Naive thymus-derived CD4-positive, alpha-beta T cell (primary cell): ENCODE measurements at regions not wholly inside any gene's neighbourhood (a gene's known extent, or its start where the extent isn't known, plus 50 kb on each side); places are given as distances from the start of the nearest gene placed in this dataset.
"Not testable (repeated sequence)": the region's sequence is repeated elsewhere in the genome, so short reads cannot be mapped to it uniquely, and the experiment has no call there.

Experiments
- ATAC-seq: fragments of 150-1000 bp; cut with Tn5 transposase; 2 replicates; pipeline ENCODE4 v1.10.0; 2021; ENCODE audit warnings: mild to moderate bottlenecking, moderate library complexity
- CTCF ChIA-PET: fragments of 350-600 bp; sonication (Branson Sonifier 250); formaldehyde crosslinking; loops from one replicate; lab custom pipeline; 2021; ENCODE audit warnings: antibody characterized with exemption; lab: Charles Lee
- POLR2A ChIA-PET: fragments of 350-600 bp; sonication (Branson Sonifier 250); formaldehyde crosslinking; loops from one replicate; lab custom pipeline; 2021; ENCODE audit warnings: antibody characterized with exemption, inconsistent platforms; lab: Charles Lee
- DNase-seq, 9 donors: peaks; one replicate each; pipeline versions ENCODE4 v3.0.0 to v3.0.0-alpha.2; 2020 to 2022; ENCODE audit warnings: mixed read lengths in 1 of 9
- H3K27ac ChIP-seq: one replicate; pipeline ENCODE4 v1.7.0; 2013; ENCODE audit warnings: mild to moderate bottlenecking, low read depth, low read length, moderate library complexity
- H3K27me3 ChIP-seq, 2 donors: one replicate each; pipeline ENCODE4 v1.7.0; 2013; ENCODE audit warnings: low read length in 2 of 2, mild to moderate bottlenecking in 2 of 2, moderate library complexity in 2 of 2; ENCODE audit not compliant: control insufficient read depth in 2 of 2, insufficient read depth in 2 of 2
- H3K36me3 ChIP-seq, 3 experiments: 1 replicate in 2 of 3; 2 replicates in 1 of 3; pipeline ENCODE4 v1.7.0; 2013; ENCODE audit warnings: low read length in 3 of 3, mild to moderate bottlenecking in 3 of 3, moderate library complexity in 1 of 3; ENCODE audit not compliant: insufficient read depth in 3 of 3, control insufficient read depth in 2 of 3
- H3K4me1 ChIP-seq, 2 donors: one replicate each; pipeline ENCODE4 v1.7.0; 2013; ENCODE audit warnings: low read length in 2 of 2, mild to moderate bottlenecking in 2 of 2, moderate library complexity in 1 of 2; ENCODE audit not compliant: control insufficient read depth in 2 of 2, insufficient read depth in 2 of 2
- H3K4me3 ChIP-seq: 2 replicates; pipeline ENCODE4 v1.7.0; 2013; ENCODE audit warnings: mild to moderate bottlenecking, low read length
- H3K9me3 ChIP-seq, 3 experiments: 1 replicate in 2 of 3; 2 replicates in 1 of 3; pipeline ENCODE4 v1.7.0; 2013; ENCODE audit warnings: low read length in 3 of 3; ENCODE audit not compliant: control insufficient read depth in 2 of 3
- H3K27ac Mint-ChIP-seq, 9 donors: one replicate each; pipeline ENCODE4 v1.8.0; 2020 to 2022; ENCODE audit warnings: mixed read lengths in 9 of 9, mild to moderate bottlenecking in 8 of 9, moderate library complexity in 5 of 9, inconsistent platforms in 2 of 9
- H3K27me3 Mint-ChIP-seq, 5 donors: one replicate each; pipeline ENCODE4 v1.8.0; 2021 to 2022; ENCODE audit warnings: mixed read lengths in 5 of 5, mild to moderate bottlenecking in 1 of 5
- H3K36me3 Mint-ChIP-seq, 5 donors: one replicate each; pipeline ENCODE4 v1.8.0; 2020 to 2022; ENCODE audit warnings: mixed read lengths in 5 of 5, mild to moderate bottlenecking in 3 of 5, inconsistent platforms in 1 of 5
- H3K4me1 Mint-ChIP-seq, 7 donors: one replicate each; pipeline ENCODE4 v1.8.0; 2020 to 2022; ENCODE audit warnings: mixed read lengths in 7 of 7, mild to moderate bottlenecking in 3 of 7, inconsistent platforms in 1 of 7
- H3K4me3 Mint-ChIP-seq, 10 donors: one replicate each; pipeline ENCODE4 v1.8.0; 2020 to 2022; ENCODE audit warnings: mild to moderate bottlenecking in 10 of 10, mixed read lengths in 10 of 10, moderate library complexity in 6 of 10, inconsistent platforms in 2 of 10
- H3K9me3 Mint-ChIP-seq, 11 donors: one replicate each; pipeline ENCODE4 v1.8.0; 2020 to 2022; ENCODE audit warnings: mixed read lengths in 11 of 11, mild to moderate bottlenecking in 4 of 11, inconsistent platforms in 1 of 11, moderate library complexity in 1 of 11
- intact Hi-C, 2 donors: fragments of 100-400 bp; cut with micrococcal nuclease; formaldehyde crosslinking; loops; one replicate each; pipeline ENCODE4 v1.15.1; 2023

GRCh38 chr4:53701260-53701659 is 110.0 kb upstream of the LNX1 start:
- DNase-seq, H3K4me3 ChIP-seq, H3K36me3 Mint-ChIP-seq, ATAC-seq, POLR2A ChIA-PET, H3K27ac Mint-ChIP-seq, H3K4me1 ChIP-seq, H3K27ac ChIP-seq, CTCF ChIA-PET, H3K36me3 ChIP-seq, H3K9me3 ChIP-seq, H3K27me3 ChIP-seq, H3K4me3 Mint-ChIP-seq, H3K9me3 Mint-ChIP-seq: not testable (repeated sequence)
- peaks cover 0 to 33% (median 21%) of the 10 kb centered on the region in 5 donors for H3K27me3 Mint-ChIP-seq
- intact Hi-C loops, result loop anchor here in 1 of 2 donors (10.0 kb wide), 1 partner anchor 534 kb away; no protein-coding TSS in a partner anchor
- peaks cover 6 to 16% (median 11%) of the 10 kb centered on the region in 7 donors for H3K4me1 Mint-ChIP-seq

DNA sequence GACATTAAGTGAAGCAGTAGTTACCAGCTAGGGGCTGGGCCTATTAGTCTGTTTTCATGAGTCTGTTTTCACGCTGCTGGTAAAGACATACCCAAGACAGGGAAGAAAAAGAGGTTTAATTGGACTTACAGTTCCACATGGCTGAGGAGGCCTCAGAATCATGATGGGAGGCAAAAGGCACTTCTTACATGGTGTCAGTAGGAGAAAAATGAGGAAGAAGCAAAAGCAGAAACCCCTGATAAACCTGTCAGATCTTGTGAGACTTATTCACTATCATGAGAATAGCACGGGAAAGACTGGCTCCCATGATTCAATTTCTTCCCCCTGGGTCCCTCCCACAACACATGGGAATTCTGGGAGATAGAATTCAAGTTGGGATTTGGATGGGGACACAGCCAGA is 108.0 kb upstream of the LNX1 start:
- H3K36me3 Mint-ChIP-seq, H3K27me3 ChIP-seq, H3K4me1 ChIP-seq, H3K36me3 ChIP-seq, ATAC-seq, CTCF ChIA-PET, H3K27ac Mint-ChIP-seq, DNase-seq, H3K9me3 ChIP-seq, H3K9me3 Mint-ChIP-seq, intact Hi-C loops, H3K4me3 Mint-ChIP-seq, H3K4me3 ChIP-seq, POLR2A ChIA-PET, H3K27ac ChIP-seq: not testable (repeated sequence)
- H3K4me1 Mint-ChIP-seq, result peaks cover 6 to 16% (median 11%) of the 10 kb centered on the region in 7 donors
- peaks cover 4 to 23% (median 13%) of the 10 kb centered on the region in 5 donors for H3K27me3 Mint-ChIP-seq

DNA sequence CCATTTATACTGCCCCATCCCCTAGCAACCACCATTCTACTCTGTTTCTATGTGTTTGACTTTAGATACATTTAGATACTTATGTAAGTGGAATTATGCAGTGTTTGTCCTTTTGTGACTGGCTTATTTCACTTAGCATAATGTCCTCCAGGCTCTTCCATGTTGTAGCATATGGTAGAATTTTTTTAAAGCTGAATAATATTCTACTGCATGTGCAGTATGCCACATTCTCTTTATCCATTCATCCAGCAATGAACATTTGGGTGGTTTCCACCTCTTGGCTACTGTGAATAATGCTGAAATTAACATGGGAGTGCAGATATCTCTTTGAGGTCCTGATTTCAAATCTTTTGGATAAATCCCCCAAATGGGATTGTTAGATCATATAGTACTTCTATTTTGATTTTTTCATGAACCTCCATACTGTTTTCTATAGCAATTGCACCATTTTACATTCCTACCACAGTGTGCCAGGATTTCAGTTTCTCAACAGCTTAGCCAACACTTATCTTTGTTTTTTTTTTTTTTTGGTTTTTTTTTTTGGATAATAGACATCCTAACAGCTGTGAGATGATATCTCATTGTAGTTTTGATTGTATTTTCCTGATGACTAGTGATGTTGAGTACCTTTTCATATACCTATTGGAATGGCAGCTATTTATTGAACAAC is 105.9 kb upstream of the LNX1 start:
- H3K36me3 Mint-ChIP-seq, result no peaks in the 10 kb centered on the region
- H3K27me3 Mint-ChIP-seq, result peaks cover 4 to 14% (median 11%) of the 10 kb centered on the region in 5 donors
- no peaks in the 10 kb centered on the region for H3K4me1 ChIP-seq
- H3K27ac Mint-ChIP-seq, result no peak overlapping the region
- CTCF ChIA-PET, result no interaction called here
- no peak overlapping the region for H3K4me3 ChIP-seq
- no peaks in the 10 kb centered on the region for H3K36me3 ChIP-seq
- H3K27me3 ChIP-seq, result no peaks in the 10 kb centered on the region
- no peak overlapping the region for H3K27ac ChIP-seq
- peaks cover 0 to 8% (median 0%) of the 10 kb centered on the region in 11 donors for H3K9me3 Mint-ChIP-seq
- POLR2A ChIA-PET, result no interaction called here
- ATAC-seq (no peak), DNase-seq (no peak)
- H3K4me1 Mint-ChIP-seq, result peaks cover 0 to 2% (median 0%) of the 10 kb centered on the region in 7 donors
- intact Hi-C loops, result no loop called here
- H3K9me3 ChIP-seq, result no peaks in the 10 kb centered on the region
- no peak overlapping the region for H3K4me3 Mint-ChIP-seq

DNA sequence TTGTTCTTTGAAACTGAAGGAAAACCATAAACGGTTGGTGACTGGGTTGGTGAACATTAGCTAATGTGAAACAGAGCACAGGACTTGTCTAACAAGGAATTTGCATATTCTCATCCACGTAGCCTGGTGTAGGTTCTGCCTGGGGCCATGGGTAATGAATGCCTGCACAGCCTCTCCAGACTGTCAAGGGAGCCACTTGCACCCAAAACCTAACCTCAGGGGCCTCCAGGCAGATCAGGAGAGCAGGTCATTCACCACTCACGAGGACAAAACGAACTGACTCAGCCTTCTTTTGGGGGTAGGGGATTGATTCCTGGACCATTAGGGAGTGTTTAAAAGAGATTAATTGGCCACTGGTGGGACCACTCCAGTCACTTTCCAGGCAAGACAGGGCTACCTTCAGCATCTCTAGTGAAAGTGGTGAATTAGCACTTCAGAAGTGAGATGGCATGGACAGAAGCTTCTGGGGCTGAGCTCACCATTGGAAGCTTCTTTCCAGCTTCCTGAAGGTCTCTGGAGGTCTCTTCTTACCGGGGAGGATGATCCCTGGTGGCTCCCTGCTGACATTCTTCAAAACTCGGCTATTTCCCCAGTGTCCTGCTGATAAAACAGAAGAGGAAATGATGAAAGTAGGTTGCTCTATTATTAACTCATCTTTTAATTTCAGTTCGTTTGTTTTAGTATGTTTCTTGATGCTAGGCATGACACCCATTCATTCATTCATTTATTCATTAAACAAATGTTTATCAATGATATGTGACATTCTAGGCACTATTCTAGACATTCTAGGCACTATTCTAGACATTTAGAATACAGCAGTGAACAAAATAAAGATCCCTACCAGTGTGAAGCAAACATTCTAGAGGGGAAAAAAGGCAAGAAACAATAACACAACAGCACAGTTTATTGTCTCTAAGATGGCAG is 104.5 kb upstream of the LNX1 start:
- peaks cover 0 to 8% (median 0%) of the 10 kb centered on the region in 11 donors for H3K9me3 Mint-ChIP-seq
- Histone ChIP-seq H3K4me1 (no peaks in the 10 kb centered on the region), H3K27me3 (no peaks in the 10 kb centered on the region), H3K36me3 (no peaks in the 10 kb centered on the region), H3K27ac (no peak overlapping the region), H3K4me3 (no peak overlapping the region), H3K9me3 (no peaks in the 10 kb centered on the region)
- no peak for ATAC-seq
- intact Hi-C loops, result no loop called here
- H3K27ac Mint-ChIP-seq, result no peak overlapping the region
- DNase-seq, result no peak
- peaks cover 4 to 19% (median 14%) of the 10 kb centered on the region in 5 donors for H3K27me3 Mint-ChIP-seq
- no peaks in the 10 kb centered on the region for H3K4me1 Mint-ChIP-seq
- CTCF ChIA-PET, result no interaction called here
- H3K4me3 Mint-ChIP-seq, result no peak overlapping the region
- H3K36me3 Mint-ChIP-seq, result no peaks in the 10 kb centered on the region
- POLR2A ChIA-PET, result no interaction called here

DNA sequence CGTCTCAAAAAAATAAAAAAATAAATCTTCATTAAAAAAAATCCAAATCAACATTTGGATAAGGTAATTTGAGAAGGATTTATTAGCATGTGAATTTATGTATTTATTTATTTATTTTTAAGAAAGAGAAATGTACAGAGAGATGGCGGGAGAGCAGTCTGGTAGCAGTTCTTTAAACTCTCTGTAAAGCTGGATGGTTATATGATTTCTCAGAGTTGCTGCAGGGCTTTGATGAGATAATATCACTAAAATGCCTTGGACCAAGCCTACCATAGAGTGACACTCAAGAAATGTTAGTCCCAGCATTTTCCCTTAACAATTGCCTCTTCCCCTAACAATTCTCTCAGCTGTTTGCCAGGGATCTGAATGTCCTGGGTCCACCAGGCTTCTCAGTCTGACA is 103.4 kb upstream of the LNX1 start:
- H3K27ac Mint-ChIP-seq, result no peak overlapping the region
- no peaks in the 10 kb centered on the region for H3K9me3 ChIP-seq
- no peak overlapping the region for H3K4me3 Mint-ChIP-seq
- no peaks in the 10 kb centered on the region for H3K36me3 ChIP-seq
- H3K9me3 Mint-ChIP-seq, result peaks cover 0 to 10% (median 0%) of the 10 kb centered on the region in 11 donors
- no peaks in the 10 kb centered on the region for H3K27me3 ChIP-seq
- CTCF ChIA-PET, result no interaction called here
- peaks cover 4 to 29% (median 17%) of the 10 kb centered on the region in 5 donors for H3K27me3 Mint-ChIP-seq
- H3K4me1 Mint-ChIP-seq, result no peaks in the 10 kb centered on the region
- no peak overlapping the region for H3K27ac ChIP-seq
- DNase-seq (no peak), ATAC-seq (no peak)
- no peak overlapping the region for H3K4me3 ChIP-seq
- no peaks in the 10 kb centered on the region for H3K4me1 ChIP-seq
- POLR2A ChIA-PET, result no interaction called here
- no peaks in the 10 kb centered on the region for H3K36me3 Mint-ChIP-seq
- intact Hi-C loops, result no loop called here

DNA sequence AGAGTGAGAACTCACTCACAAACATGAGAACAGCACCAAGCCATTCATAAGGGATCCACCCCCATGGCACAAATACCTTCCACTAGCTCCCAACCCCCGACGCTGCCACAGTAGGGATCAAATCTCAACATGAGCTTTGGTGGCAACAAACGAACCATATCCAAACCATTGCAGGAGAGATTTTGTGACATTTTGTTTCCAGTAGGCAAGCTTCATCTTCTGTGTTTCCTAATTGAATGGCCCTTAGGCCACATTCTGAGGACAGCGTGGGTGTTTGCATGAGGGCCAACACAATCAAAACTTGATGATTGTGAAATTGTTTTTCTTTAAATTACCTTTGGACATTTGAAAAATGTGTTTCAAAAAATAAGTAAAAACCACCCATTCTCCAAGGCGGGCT is 102.6 kb upstream of the LNX1 start:
- Mint-ChIP-seq H3K36me3 (no peaks in the 10 kb centered on the region), H3K4me3 (no peak overlapping the region), H3K4me1 (no peaks in the 10 kb centered on the region), H3K27me3 (peaks cover 4 to 33% (median 17%) of the 10 kb centered on the region in 5 donors), H3K9me3 (peaks cover 0 to 9% (median 0%) of the 10 kb centered on the region in 11 donors), H3K27ac (no peak overlapping the region)
- Histone ChIP-seq H3K4me3 (no peak overlapping the region), H3K36me3 (no peaks in the 10 kb centered on the region), H3K4me1 (no peaks in the 10 kb centered on the region), H3K27me3 (no peaks in the 10 kb centered on the region), H3K9me3 (no peaks in the 10 kb centered on the region), H3K27ac (no peak overlapping the region)
- ATAC-seq (no peak), DNase-seq (no peak)
- ChIA-PET CTCF (no interaction called here), POLR2A (no interaction called here)
- intact Hi-C loops, result no loop called here
